OCI-LY1 (cell line): ENCODE measurements at regions not wholly inside any gene's neighbourhood (a gene's known extent, or its start where the extent isn't known, plus 50 kb on each side); places are given as distances from the start of the nearest gene placed in this dataset.

Experiments used
- H2AFZ ChIP-seq: fragments of 200-600 bp; sonication (generic), shearing (Covaris generic); 2 replicates; pipeline ENCODE4 v1.6.0; 2014; ENCODE audit warnings: antibody characterized with exemption, mild to moderate bottlenecking, low read length
- H3F3A ChIP-seq: fragments of 200-600 bp; sonication (generic), shearing (Covaris generic); 2 replicates; pipeline ENCODE4 v1.6.0; 2014; ENCODE audit warnings: mild to moderate bottlenecking, antibody characterized with exemption, low read length, moderate library complexity; ENCODE audit not compliant: insufficient read depth
- H3K27ac ChIP-seq: fragments of 200-600 bp; sonication (generic); 2 replicates; pipeline ENCODE4 v1.5.1; 2014; ENCODE audit warnings: low read length, mixed run types, mild to moderate bottlenecking, low read depth; ENCODE audit not compliant: poor library complexity, severe bottlenecking
- H3K27me3 ChIP-seq: fragments of 200-600 bp; sonication (generic); 2 replicates; pipeline ENCODE4 v1.6.0; 2014; ENCODE audit warnings: antibody characterized with exemption, mild to moderate bottlenecking, low read length, moderate library complexity; ENCODE audit not compliant: insufficient read depth
- H3K36me3 ChIP-seq: fragments of 200-600 bp; sonication (generic); 2 replicates; pipeline ENCODE4 v1.6.1; 2014; ENCODE audit warnings: mild to moderate bottlenecking, antibody characterized with exemption, low read length, moderate library complexity, mixed read lengths; ENCODE audit not compliant: insufficient read depth
- H3K4me1 ChIP-seq: fragments of 200-600 bp; sonication (generic); 2 replicates; pipeline ENCODE4 v1.5.1; 2014; ENCODE audit warnings: mild to moderate bottlenecking, low read length, moderate library complexity; ENCODE audit not compliant: insufficient read depth, severe bottlenecking
- H3K4me2 ChIP-seq: fragments of 200-600 bp; sonication (generic), shearing (Covaris generic); 2 replicates; pipeline ENCODE4 v1.6.1; 2014; ENCODE audit warnings: low read length
- H3K4me3 ChIP-seq: fragments of 200-600 bp; sonication (generic); 2 replicates; pipeline ENCODE4 v1.5.1; 2014; ENCODE audit warnings: low read length, low read depth, mild to moderate bottlenecking, mixed read lengths; ENCODE audit not compliant: poor library complexity, severe bottlenecking
- H3K79me2 ChIP-seq: fragments of 200-600 bp; shearing (Covaris generic); 2 replicates; pipeline ENCODE4 v1.6.1; 2016; ENCODE audit warnings: mixed run types, low read length, mixed read lengths; ENCODE audit not compliant: insufficient read depth
- H3K9ac ChIP-seq: fragments of 200-600 bp; sonication (generic), shearing (Covaris generic); 2 replicates; pipeline ENCODE4 v1.6.1; 2014; ENCODE audit warnings: mild to moderate bottlenecking, low read length, mixed read lengths
- H3K9me2 ChIP-seq: fragments of 200-600 bp; sonication (generic), shearing (Covaris generic); 2 replicates; pipeline ENCODE4 v1.6.1; 2014; ENCODE audit warnings: low read depth, mild to moderate bottlenecking, low read length, mixed read lengths
- H3K9me3 ChIP-seq: fragments of 200-600 bp; shearing (Covaris generic); 2 replicates; pipeline ENCODE4 v1.6.1; 2014; ENCODE audit warnings: low read length, mixed read lengths
- H4K20me1 ChIP-seq: fragments of 200-600 bp; sonication (generic), shearing (Covaris generic); 2 replicates; pipeline ENCODE4 v1.6.0; 2016; ENCODE audit warnings: mild to moderate bottlenecking, low read length; ENCODE audit not compliant: insufficient read depth
- CTCF ChIP-seq: fragments of 200-600 bp; sonication (generic), shearing (Covaris generic); IDR thresholded peaks from 2 replicates; pipeline ENCODE4 v1.5.1; 2017; ENCODE audit warnings: mild to moderate bottlenecking, antibody characterized with exemption, low read length, moderate library complexity, mixed read lengths
- EZH2 ChIP-seq: fragments of 200-600 bp; sonication (generic), shearing (Covaris generic); IDR thresholded peaks from 2 replicates; pipeline ENCODE4 v1.8.0; 2017; ENCODE audit warnings: borderline replicate concordance, mixed run types, mild to moderate bottlenecking, antibody characterized with exemption, low read length, moderate library complexity, mixed read lengths

- H3K4me3 ChIP-seq: no peak overlapping the region
- H2AFZ ChIP-seq: no peak overlapping the region
- no peaks in the 10 kb centered on the region for H4K20me1 ChIP-seq
- no peaks in the 10 kb centered on the region for H3K79me2 ChIP-seq
- no peaks in the 10 kb centered on the region for H3K9me3 ChIP-seq
- H3K9me2 ChIP-seq: no peaks in the 10 kb centered on the region
- H3F3A ChIP-seq: no peaks in the 10 kb centered on the region
- no peak for TF ChIP-seq CTCF
- H3K27me3 ChIP-seq: no peaks in the 10 kb centered on the region
- no peak overlapping the region for H3K4me2 ChIP-seq
- H3K4me1 ChIP-seq: no peaks in the 10 kb centered on the region
- H3K36me3 ChIP-seq: no peaks in the 10 kb centered on the region
- no peak overlapping the region for H3K9ac ChIP-seq
- H3K27ac ChIP-seq: no peak overlapping the region
These were observed 79.4 kb upstream of the DIRAS2 start for GRCh38 chr9:90722071-90722470.

GRCh38 chr9:90720621-90721265, 78.1 kb upstream of the DIRAS2 start:
- H3K4me2 ChIP-seq: no peak overlapping the region
- H3F3A ChIP-seq: no peaks in the 10 kb centered on the region
- TF ChIP-seq EZH2: no peak
- no peak for TF ChIP-seq CTCF
- H3K4me1 ChIP-seq: no peaks in the 10 kb centered on the region
- H3K4me3 ChIP-seq: no peak overlapping the region
- no peaks in the 10 kb centered on the region for H4K20me1 ChIP-seq
- H3K9me3 ChIP-seq: no peaks in the 10 kb centered on the region
- no peaks in the 10 kb centered on the region for H3K27me3 ChIP-seq
- no peaks in the 10 kb centered on the region for H3K79me2 ChIP-seq
- H3K36me3 ChIP-seq: no peaks in the 10 kb centered on the region
- no peaks in the 10 kb centered on the region for H3K9me2 ChIP-seq
- H2AFZ ChIP-seq: no peak overlapping the region
- no peak overlapping the region for H3K27ac ChIP-seq
- no peak overlapping the region for H3K9ac ChIP-seq

- Histone ChIP-seq H4K20me1 (no peaks in the 10 kb centered on the region), H3K36me3 (no peaks in the 10 kb centered on the region), H3K27me3 (no peaks in the 10 kb centered on the region), H3K4me1 (no peaks in the 10 kb centered on the region), H3F3A (no peaks in the 10 kb centered on the region), H3K79me2 (no peaks in the 10 kb centered on the region), H2AFZ (no peak overlapping the region), H3K9me2 (no peaks in the 10 kb centered on the region), H3K9me3 (no peaks in the 10 kb centered on the region), H3K27ac (no peak overlapping the region), H3K9ac (no peak overlapping the region), H3K4me2 (no peak overlapping the region), H3K4me3 (no peak overlapping the region)
- TF ChIP-seq CTCF: no peak
- TF ChIP-seq EZH2: no peak
These were observed 63.6 kb upstream of the DIRAS2 start for GRCh38 chr9:90706230-90706629.
